ENCODE measurements at regions not wholly inside any gene's neighbourhood (a gene's known extent, or its start where the extent isn't known, plus 50 kb on each side); places are given as distances from the start of the nearest gene placed in this dataset.
A peak's percentile ranks its signal among the peaks of the same experiment; 100 is the strongest.

- TF ChIP-seq CTCF (IDR thresholded peaks at IDR 0.05), result no peak
- Mint-ChIP-seq H3K4me1 (ENCODE audit: low read depth) (peaks cover 1% of the 10 kb centered on the region; the same call in 1 of the 2 replicates), H3K36me3 (ENCODE audit: low read depth) (peaks cover 8% of the 10 kb centered on the region), H3K4me3 (no peak overlapping the region), H3K9me3 (no peaks in the 10 kb centered on the region), H3K27me3 (ENCODE audit: insufficient read depth) (peaks cover 2% of the 10 kb centered on the region), H3K27ac (no peak overlapping the region)
- no peak for DNase-seq
These were observed 65.2 kb upstream of the RPH3AL start for GRCh38 chr17:417691-418420.

- H3K27me3 Mint-ChIP-seq (ENCODE audit: insufficient read depth), result peaks cover 2% of the 10 kb centered on the region
- no peak overlapping the region for H3K27ac Mint-ChIP-seq
- no peak overlapping the region for H3K4me3 Mint-ChIP-seq
- DNase-seq, result no peak
- H3K4me1 Mint-ChIP-seq (ENCODE audit: low read depth), result peaks cover 14% of the 10 kb centered on the region
- TF ChIP-seq CTCF (IDR thresholded peaks at IDR 0.05), result no peak
- H3K36me3 Mint-ChIP-seq (ENCODE audit: low read depth), result peaks cover 8% of the 10 kb centered on the region
- no peaks in the 10 kb centered on the region for H3K9me3 Mint-ChIP-seq
These were observed 63.9 kb upstream of the RPH3AL start for GRCh38 chr17:416293-417206.

- H3K4me3 Mint-ChIP-seq, result no peak overlapping the region
These were observed 61.2 kb upstream of the RPH3AL start for GRCh38 chr17:413706-414380.

GRCh38 chr17:413016-413350 is 60.4 kb upstream of the RPH3AL start:
- peaks cover 34% of the 10 kb centered on the region for H3K4me1 Mint-ChIP-seq (ENCODE audit: low read depth)
- TF ChIP-seq CTCF (IDR thresholded peaks at IDR 0.05), result no peak
- peaks cover 6% of the 10 kb centered on the region for H3K27me3 Mint-ChIP-seq (ENCODE audit: insufficient read depth)
- H3K36me3 Mint-ChIP-seq (ENCODE audit: low read depth), result peaks cover 8% of the 10 kb centered on the region
- no peaks in the 10 kb centered on the region for H3K9me3 Mint-ChIP-seq
- H3K27ac Mint-ChIP-seq, result 0 out of 2 replicates have a peak overlapping the region, but pooled peaks have one; percentile 16
- no peak for DNase-seq
- no peak overlapping the region for H3K4me3 Mint-ChIP-seq

More at GRCh38 chr17:413706-414380, 61.2 kb upstream of the RPH3AL start:
- TF ChIP-seq CTCF (IDR thresholded peaks at IDR 0.05), result no peak
- Mint-ChIP-seq H3K4me1 (ENCODE audit: low read depth) (peaks cover 34% of the 10 kb centered on the region), H3K9me3 (no peaks in the 10 kb centered on the region), H3K27ac (peak overlapping the region; percentile 58), H3K36me3 (ENCODE audit: low read depth) (peaks cover 8% of the 10 kb centered on the region), H3K27me3 (ENCODE audit: insufficient read depth) (peaks cover 6% of the 10 kb centered on the region)
- DNase-seq, result no peak

- H3K27me3 Mint-ChIP-seq (ENCODE audit: insufficient read depth), result peaks cover 6% of the 10 kb centered on the region
- H3K36me3 Mint-ChIP-seq (ENCODE audit: low read depth), result peaks cover 8% of the 10 kb centered on the region
- H3K9me3 Mint-ChIP-seq, result no peaks in the 10 kb centered on the region
- peak; percentile 90 for TF ChIP-seq CTCF (IDR thresholded peaks at IDR 0.05)
- H3K4me1 Mint-ChIP-seq (ENCODE audit: low read depth), result peaks cover 34% of the 10 kb centered on the region
- H3K27ac Mint-ChIP-seq, result peak overlapping the region; percentile 93
- DNase-seq, result peak; percentile 60
- H3K4me3 Mint-ChIP-seq, result peak overlapping the region; percentile 95
These were observed 59.8 kb upstream of the RPH3AL start for GRCh38 chr17:412211-413015.

Data from HFFc6 (cell line).